HEK293 (cell line): ENCODE measurements at regions not wholly inside any gene's neighbourhood (a gene's known extent, or its start where the extent isn't known, plus 50 kb on each side); places are given as distances from the start of the nearest gene placed in this dataset.
"Not testable (repeated sequence)": the region's sequence is repeated elsewhere in the genome, so short reads cannot be mapped to it uniquely, and the experiment has no call there.

Experiments used
- CTCF ChIA-PET: fragments of 350-600 bp; formaldehyde crosslinking; extraction: SDS; loops from one replicate; lab custom pipeline; 2021; ENCODE audit warnings: antibody characterized with exemption; lab: Yijun Ruan, JAX
- POLR2A ChIA-PET: fragments of 300-600 bp; formaldehyde crosslinking; extraction: SDS; loops from one replicate; lab custom pipeline; 2020; ENCODE audit warnings: antibody characterized with exemption, inconsistent platforms; lab: Yijun Ruan, JAX
- H3K27ac ChIP-seq: fragments of 200-500 bp; sonication (Bioruptor generic); 2 replicates; pipeline ENCODE4 v1.5.1; 2014; ENCODE audit warnings: low read depth, low read length, control low read depth, inconsistent platforms; ENCODE audit errors: extremely low read depth
- H3K36me3 ChIP-seq, 2 experiments: fragments of 200-500 bp in 1 of 2; sonication (Bioruptor generic) in 1 of 2; 1 replicate in 1 of 2; 2 replicates in 1 of 2; pipeline ENCODE4 v1.5.1; 2014 to 2017; ENCODE audit warnings: inconsistent platforms in 2 of 2, low read length in 2 of 2; ENCODE audit not compliant: control insufficient read depth in 2 of 2, insufficient read depth in 1 of 2
- H3K4me1 ChIP-seq: fragments of 200-500 bp; sonication (Bioruptor generic); 2 replicates; pipeline ENCODE4 v1.5.1; 2014; ENCODE audit warnings: mild to moderate bottlenecking, low read length, inconsistent platforms; ENCODE audit not compliant: control insufficient read depth, insufficient read depth
- H3K4me3 ChIP-seq: 2 replicates; pipeline ENCODE4 v1.5.1; 2011; ENCODE audit warnings: low read depth, mild to moderate bottlenecking, control low read depth, low read length, moderate library complexity
- H3K9me3 ChIP-seq: fragments of 200-500 bp; sonication (Bioruptor generic); 2 replicates; pipeline ENCODE4 v1.5.1; 2014; ENCODE audit warnings: low read depth, low read length, inconsistent platforms; ENCODE audit not compliant: control insufficient read depth, insufficient read depth
- ZBTB20 ChIP-seq: fragments of 450-650 bp; formaldehyde crosslinking; IDR thresholded peaks from 2 replicates; pipeline ENCODE4 v1.5.1; 2016; ENCODE audit warnings: missing biosample characterization, missing genetic modification characterization
- ZFP37 ChIP-seq: fragments of 450-650 bp; formaldehyde crosslinking; IDR thresholded peaks from 2 replicates; pipeline ENCODE4 v1.5.1; 2016; ENCODE audit warnings: missing biosample characterization, missing genetic modification characterization
- ZNF148 ChIP-seq: fragments of 450-650 bp; formaldehyde crosslinking; IDR thresholded peaks from 2 replicates; pipeline ENCODE4 v1.5.0; 2017; ENCODE audit warnings: missing biosample characterization, missing genetic modification characterization, borderline replicate concordance
- ZNF394 ChIP-seq: fragments of 450-650 bp; formaldehyde crosslinking; IDR thresholded peaks from 2 replicates; pipeline ENCODE4 v1.5.1; 2016; ENCODE audit warnings: missing biosample characterization, missing genetic modification characterization, mild to moderate bottlenecking, moderate library complexity, borderline replicate concordance
- ZNF600 ChIP-seq: fragments of 450-650 bp; formaldehyde crosslinking; IDR thresholded peaks from 2 replicates; pipeline ENCODE4 v1.5.1; 2016; ENCODE audit warnings: missing biosample characterization, missing genetic modification characterization
- ZNF837 ChIP-seq: fragments of 450-650 bp; formaldehyde crosslinking; IDR thresholded peaks from 2 replicates; pipeline ENCODE4 v1.5.1; 2016; ENCODE audit warnings: missing biosample characterization, missing genetic modification characterization
- ZSCAN18 ChIP-seq: fragments of 450-650 bp; formaldehyde crosslinking; IDR thresholded peaks from 2 replicates; pipeline ENCODE4 v1.5.1; 2016; ENCODE audit warnings: missing biosample characterization, missing genetic modification characterization
- TF ChIP-seq, protein P1 (sequence below): fragments of 450-650 bp; formaldehyde crosslinking; IDR thresholded peaks from 2 replicates; pipeline ENCODE4 v1.5.1; 2017; ENCODE audit warnings: missing biosample characterization, mild to moderate bottlenecking, missing genetic modification characterization, moderate library complexity

DNA sequence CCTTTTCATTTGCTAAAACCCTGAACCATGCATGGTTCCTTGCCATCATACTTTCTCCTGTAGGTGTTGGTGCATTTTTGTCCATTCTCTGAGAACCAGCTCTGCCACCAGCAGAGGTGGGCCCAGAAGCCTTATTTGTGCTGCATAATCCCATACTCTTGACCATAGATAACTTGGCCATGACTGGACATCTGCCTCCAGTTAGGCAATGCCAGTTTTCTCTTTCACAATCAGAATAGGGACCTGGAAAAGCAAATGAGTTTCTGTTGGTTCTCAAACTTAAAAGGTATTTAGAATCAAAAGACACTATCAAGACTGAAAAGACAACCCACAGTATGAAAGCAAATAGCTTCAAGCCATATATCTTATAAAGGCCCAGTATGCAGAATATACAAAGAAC lies 167.3 kb downstream of the MAIP1 start:
- Histone ChIP-seq H3K4me3 (no peak overlapping the region), H3K4me1 (no peaks in the 10 kb centered on the region), H3K9me3 (no peaks in the 10 kb centered on the region), H3K27ac (no peak overlapping the region), H3K36me3 (no peaks in the 10 kb centered on the region)
- no peak for TF ChIP-seq ZSCAN18 (tag by site-specific recombination)
- no peak for TF ChIP-seq ZNF394 (tag by site-specific recombination)
- ChIA-PET POLR2A (no interaction called here), CTCF (no interaction called here)

DNA sequence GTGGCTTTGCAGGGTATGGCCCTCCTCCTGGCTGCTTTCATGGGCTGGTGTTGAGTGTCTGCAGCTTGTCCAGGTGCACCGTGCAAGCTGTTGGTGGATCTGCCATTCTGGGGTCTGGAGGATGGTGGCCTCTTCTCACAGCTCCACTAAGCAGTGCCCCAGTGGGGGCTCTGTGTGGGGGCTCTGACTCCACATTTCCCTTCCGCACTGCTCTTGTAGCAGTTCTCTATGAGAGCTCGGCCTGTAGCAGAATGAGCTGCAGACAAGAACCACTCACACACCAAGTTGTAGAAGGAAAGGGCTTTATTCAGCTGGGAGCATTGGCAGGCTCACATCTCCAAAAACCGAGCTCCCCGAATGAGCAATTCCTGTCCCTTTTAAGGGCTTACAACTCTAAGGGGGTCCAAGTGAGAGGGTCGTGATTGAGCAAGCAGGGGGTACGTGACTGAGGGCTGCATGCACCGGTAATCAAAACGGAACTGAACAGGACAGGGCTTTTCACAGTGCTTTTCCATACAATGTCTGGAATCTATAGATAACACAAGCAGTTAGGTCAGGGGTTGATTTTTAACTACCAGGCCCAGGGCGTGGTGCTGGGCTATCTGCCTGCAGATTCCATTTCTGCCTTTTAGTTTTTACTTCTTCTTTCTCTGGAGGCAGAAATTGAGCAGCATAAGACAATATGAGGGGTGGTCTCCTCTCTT lies 169.4 kb downstream of the MAIP1 start:
- CTCF ChIA-PET, H3K27ac ChIP-seq, H3K4me3 ChIP-seq, H3K36me3 ChIP-seq, POLR2A ChIA-PET, H3K4me1 ChIP-seq, H3K9me3 ChIP-seq: not testable (repeated sequence)

DNA sequence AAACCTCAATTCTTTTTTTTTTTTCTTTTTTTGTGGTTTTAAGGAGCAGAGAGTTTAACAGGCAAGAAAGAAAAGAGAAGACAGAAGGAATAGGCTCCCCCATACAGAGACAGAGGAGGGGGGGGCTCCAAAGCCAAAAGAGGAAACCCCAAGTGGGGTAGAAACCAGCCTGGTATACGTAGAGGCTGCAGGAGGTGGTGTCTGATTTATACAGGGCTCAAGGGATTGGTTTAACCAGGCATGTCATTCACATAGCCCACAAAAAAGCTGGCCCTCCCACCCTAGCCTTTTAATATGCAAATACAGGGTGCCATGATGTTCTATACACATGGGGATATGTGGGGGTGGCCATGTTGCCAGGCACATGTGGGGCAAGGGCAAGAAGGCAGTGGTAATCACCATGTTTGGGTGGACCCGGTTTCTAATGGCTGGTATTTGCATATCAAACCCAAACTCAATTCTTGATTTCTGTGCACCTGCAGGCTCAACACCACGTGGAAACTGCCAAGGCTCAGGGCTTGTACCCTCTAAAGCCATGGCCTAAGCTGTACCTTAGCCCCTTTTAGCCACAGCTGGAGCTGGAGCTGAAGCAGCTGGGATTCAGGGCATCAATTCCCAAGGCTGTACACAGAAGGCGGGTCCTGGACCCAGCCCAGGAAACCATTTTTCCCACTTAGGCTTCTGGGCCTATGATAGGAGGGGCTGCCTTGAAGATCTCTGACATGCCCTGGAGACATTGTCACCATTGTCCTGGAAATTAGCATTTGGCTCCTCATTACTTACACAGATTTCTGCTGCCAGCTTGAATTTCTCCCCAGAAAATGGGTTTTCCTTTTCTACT lies 170.3 kb downstream of the MAIP1 start:
- no peaks in the 10 kb centered on the region for H3K4me1 ChIP-seq
- CTCF ChIA-PET = no interaction called here
- H3K4me3 ChIP-seq = no peak overlapping the region
- POLR2A ChIA-PET = no interaction called here
- no peak overlapping the region for H3K27ac ChIP-seq
- H3K36me3 ChIP-seq = no peaks in the 10 kb centered on the region
- TF ChIP-seq ZFP37 (no peak), ZNF837 (no peak), ZBTB20 (tag by site-specific recombination) (no peak), ZNF148 (no peak), ZNF600 (tag by site-specific recombination) (no peak)
- TF ChIP-seq, protein P1, sequence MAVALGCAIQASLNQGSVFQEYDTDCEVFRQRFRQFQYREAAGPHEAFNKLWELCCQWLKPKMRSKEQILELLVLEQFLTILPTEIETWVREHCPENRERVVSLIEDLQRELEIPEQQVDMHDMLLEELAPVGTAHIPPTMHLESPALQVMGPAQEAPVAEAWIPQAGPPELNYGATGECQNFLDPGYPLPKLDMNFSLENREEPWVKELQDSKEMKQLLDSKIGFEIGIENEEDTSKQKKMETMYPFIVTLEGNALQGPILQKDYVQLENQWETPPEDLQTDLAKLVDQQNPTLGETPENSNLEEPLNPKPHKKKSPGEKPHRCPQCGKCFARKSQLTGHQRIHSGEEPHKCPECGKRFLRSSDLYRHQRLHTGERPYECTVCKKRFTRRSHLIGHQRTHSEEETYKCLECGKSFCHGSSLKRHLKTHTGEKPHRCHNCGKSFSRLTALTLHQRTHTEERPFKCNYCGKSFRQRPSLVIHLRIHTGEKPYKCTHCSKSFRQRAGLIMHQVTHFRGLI (tag by site-specific recombination) = no peak
- no peaks in the 10 kb centered on the region for H3K9me3 ChIP-seq

- H3K36me3 ChIP-seq, H3K27ac ChIP-seq, H3K4me3 ChIP-seq, CTCF ChIA-PET, H3K4me1 ChIP-seq, H3K9me3 ChIP-seq, POLR2A ChIA-PET: not testable (repeated sequence)
These were observed 170.9 kb downstream of the MAIP1 start for GRCh38 chr2:200126285-200126670.

DNA sequence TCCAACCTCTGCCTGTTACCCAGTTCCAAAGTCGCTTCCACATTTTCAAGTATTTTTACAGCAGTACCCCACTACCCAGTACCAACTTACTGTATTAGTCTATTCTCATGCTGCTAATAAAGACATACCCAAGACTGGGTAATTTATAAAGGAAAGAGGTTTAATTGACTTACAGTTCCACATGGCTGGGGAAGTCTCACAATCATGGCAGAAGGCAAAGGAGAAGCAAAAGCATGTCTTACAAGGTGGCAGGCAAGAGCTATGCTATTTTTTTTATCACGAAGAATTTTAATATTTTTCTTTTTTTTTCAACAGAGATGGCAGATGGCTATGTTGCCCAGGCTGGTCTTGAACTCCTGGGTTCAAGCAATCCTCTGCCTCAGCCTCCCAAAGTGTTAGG lies 171.3 kb downstream of the MAIP1 start:
- CTCF ChIA-PET, POLR2A ChIA-PET, H3K36me3 ChIP-seq, H3K4me3 ChIP-seq, H3K27ac ChIP-seq, H3K9me3 ChIP-seq, H3K4me1 ChIP-seq: not testable (repeated sequence)
